Ishikawa (cell line): ENCODE measurements at regions not wholly inside any gene's neighbourhood (a gene's known extent, or its start where the extent isn't known, plus 50 kb on each side); places are given as distances from the start of the nearest gene placed in this dataset.

Experiments used
- CEBPB ChIP-seq: IDR thresholded peaks from 2 replicates; pipeline ENCODE4 v1.6.1; 2012
- CREB1 ChIP-seq: IDR thresholded peaks from 2 replicates; pipeline ENCODE4 v1.6.1; 2012; ENCODE audit warnings: low read depth
- EGR1 ChIP-seq: IDR thresholded peaks from 2 replicates; pipeline ENCODE4 v1.6.1; 2012
- EP300 ChIP-seq: IDR thresholded peaks from 2 replicates; pipeline ENCODE4 v1.6.1; 2012; ENCODE audit warnings: borderline replicate concordance
- FOXM1 ChIP-seq: IDR thresholded peaks from 2 replicates; pipeline ENCODE4 v1.6.1; 2012; ENCODE audit warnings: low read depth, borderline replicate concordance
- NFIC ChIP-seq: IDR thresholded peaks from 2 replicates; pipeline ENCODE4 v1.6.1; 2012
- RAD21 ChIP-seq: IDR thresholded peaks from 2 replicates; pipeline ENCODE4 v1.6.1; 2012; ENCODE audit warnings: low read depth
- TAF1 ChIP-seq: IDR thresholded peaks from 2 replicates; pipeline ENCODE4 v1.6.1; 2012; ENCODE audit warnings: low read depth, mild to moderate bottlenecking
- TCF12 ChIP-seq: IDR thresholded peaks from 2 replicates; pipeline ENCODE4 v1.6.1; 2012; ENCODE audit warnings: low read depth
- TEAD4 ChIP-seq: IDR thresholded peaks from 2 replicates; pipeline ENCODE4 v1.6.1; 2012
- YY1 ChIP-seq: IDR thresholded peaks from 2 replicates; pipeline ENCODE4 v1.6.1; 2012; ENCODE audit warnings: low read depth
- ZBTB7A ChIP-seq: IDR thresholded peaks from 2 replicates; pipeline ENCODE4 v1.6.1; 2012; ENCODE audit warnings: low read depth
- TF ChIP-seq, protein P1 (sequence below): IDR thresholded peaks from 2 replicates; pipeline ENCODE4 v1.6.1; 2012
- TF ChIP-seq, protein P2 (sequence below): IDR thresholded peaks from 2 replicates; pipeline ENCODE4 v1.6.1; 2012
- TF ChIP-seq, protein P3 (sequence below): IDR thresholded peaks from 2 replicates; pipeline ENCODE4 v1.6.1; 2012; ENCODE audit warnings: low read depth, mild to moderate bottlenecking

DNA sequence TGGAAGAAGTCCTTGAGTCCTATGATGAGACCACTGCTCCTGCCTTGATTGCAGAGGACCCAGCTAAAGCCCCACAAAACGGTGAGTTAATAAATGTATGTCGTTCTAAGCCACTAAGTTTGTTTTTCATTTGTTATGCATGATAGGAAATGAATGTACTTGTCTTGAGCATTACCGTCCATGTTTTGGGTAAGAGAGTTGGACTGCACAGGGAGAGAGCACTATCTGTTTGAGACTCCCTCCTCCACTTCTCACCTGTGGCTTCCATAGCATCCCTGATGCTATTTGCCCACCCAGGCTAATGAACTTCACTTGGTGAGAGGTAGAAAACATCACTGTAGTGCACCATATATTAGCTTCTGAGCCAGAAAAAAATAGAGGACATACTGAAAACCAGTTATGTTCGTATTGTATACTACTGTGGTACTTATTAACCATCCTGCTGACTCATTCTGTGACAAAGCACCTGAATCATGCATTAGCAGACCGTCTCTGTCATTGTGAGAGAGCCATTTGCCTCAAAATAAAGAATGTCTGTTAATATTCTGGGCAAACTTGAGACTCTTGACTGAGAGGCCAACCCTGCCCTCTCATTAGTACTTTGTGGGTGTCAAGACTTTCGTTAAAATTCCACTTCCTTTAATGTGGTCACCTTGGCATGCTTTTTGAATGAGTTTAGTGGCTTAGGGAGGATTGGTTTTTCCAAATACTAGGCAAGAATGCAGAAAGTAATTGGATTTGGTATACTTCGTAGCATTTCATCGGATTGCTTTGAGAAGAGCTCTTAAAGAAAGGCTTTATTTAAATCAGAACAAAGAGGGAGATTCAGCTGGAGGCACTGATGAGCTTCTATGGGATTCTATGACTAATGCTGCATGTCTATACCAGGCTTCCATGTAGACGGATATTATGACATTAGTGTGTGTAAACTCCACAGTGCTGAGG is 99.3 kb upstream of the GRPR start:
- TF ChIP-seq TCF12 (no peak), EP300 (no peak), CREB1 (no peak), YY1 (no peak), TEAD4 (no peak), NFIC (no peak), ZBTB7A (no peak), CEBPB (no peak), RAD21 (no peak), EGR1 (no peak), FOXM1 (no peak), TAF1 (no peak)
- TF ChIP-seq, protein P1, sequence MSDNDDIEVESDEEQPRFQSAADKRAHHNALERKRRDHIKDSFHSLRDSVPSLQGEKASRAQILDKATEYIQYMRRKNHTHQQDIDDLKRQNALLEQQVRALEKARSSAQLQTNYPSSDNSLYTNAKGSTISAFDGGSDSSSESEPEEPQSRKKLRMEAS, result no peak
- TF ChIP-seq, protein P2, sequence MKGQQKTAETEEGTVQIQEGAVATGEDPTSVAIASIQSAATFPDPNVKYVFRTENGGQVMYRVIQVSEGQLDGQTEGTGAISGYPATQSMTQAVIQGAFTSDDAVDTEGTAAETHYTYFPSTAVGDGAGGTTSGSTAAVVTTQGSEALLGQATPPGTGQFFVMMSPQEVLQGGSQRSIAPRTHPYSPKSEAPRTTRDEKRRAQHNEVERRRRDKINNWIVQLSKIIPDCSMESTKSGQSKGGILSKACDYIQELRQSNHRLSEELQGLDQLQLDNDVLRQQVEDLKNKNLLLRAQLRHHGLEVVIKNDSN, result no peak
- TF ChIP-seq, protein P3, sequence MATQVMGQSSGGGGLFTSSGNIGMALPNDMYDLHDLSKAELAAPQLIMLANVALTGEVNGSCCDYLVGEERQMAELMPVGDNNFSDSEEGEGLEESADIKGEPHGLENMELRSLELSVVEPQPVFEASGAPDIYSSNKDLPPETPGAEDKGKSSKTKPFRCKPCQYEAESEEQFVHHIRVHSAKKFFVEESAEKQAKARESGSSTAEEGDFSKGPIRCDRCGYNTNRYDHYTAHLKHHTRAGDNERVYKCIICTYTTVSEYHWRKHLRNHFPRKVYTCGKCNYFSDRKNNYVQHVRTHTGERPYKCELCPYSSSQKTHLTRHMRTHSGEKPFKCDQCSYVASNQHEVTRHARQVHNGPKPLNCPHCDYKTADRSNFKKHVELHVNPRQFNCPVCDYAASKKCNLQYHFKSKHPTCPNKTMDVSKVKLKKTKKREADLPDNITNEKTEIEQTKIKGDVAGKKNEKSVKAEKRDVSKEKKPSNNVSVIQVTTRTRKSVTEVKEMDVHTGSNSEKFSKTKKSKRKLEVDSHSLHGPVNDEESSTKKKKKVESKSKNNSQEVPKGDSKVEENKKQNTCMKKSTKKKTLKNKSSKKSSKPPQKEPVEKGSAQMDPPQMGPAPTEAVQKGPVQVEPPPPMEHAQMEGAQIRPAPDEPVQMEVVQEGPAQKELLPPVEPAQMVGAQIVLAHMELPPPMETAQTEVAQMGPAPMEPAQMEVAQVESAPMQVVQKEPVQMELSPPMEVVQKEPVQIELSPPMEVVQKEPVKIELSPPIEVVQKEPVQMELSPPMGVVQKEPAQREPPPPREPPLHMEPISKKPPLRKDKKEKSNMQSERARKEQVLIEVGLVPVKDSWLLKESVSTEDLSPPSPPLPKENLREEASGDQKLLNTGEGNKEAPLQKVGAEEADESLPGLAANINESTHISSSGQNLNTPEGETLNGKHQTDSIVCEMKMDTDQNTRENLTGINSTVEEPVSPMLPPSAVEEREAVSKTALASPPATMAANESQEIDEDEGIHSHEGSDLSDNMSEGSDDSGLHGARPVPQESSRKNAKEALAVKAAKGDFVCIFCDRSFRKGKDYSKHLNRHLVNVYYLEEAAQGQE, result no peak

DNA sequence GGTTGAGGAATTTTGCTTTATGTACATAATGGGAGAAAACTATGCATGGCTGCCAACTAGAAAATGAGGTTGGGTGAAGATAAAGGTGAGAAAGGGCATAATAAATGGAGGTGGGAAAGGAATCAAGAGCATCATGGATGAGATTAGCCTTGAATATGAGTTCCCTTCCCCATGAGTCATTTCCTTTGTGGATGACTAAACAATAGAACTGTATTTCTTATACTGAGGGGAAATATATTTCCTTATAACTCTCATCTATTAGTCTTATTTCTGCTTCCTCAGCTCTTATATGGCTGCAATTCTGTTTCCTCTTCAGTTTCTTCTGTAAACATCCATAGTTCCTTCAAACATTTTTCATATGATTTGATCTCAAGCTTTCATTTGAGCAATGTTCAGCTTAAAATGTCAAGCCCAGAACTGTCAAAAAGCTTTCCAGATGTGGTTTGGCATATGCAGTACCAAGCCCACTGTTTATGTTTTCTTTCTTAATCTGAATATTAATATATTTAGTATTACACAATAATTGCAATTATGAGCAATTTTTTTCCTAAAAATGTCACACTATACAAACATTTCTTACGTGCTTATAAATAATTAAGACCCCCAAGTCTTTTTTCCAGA is 100.7 kb upstream of the GRPR start:
- TF ChIP-seq CEBPB (no peak), TEAD4 (no peak), TAF1 (no peak), EP300 (no peak), ZBTB7A (no peak), YY1 (no peak), FOXM1 (no peak), NFIC (no peak), TCF12 (no peak), RAD21 (no peak), EGR1 (no peak)
- TF ChIP-seq, protein P3, result no peak
- TF ChIP-seq, protein P1, result no peak
- TF ChIP-seq, protein P2, result no peak

DNA sequence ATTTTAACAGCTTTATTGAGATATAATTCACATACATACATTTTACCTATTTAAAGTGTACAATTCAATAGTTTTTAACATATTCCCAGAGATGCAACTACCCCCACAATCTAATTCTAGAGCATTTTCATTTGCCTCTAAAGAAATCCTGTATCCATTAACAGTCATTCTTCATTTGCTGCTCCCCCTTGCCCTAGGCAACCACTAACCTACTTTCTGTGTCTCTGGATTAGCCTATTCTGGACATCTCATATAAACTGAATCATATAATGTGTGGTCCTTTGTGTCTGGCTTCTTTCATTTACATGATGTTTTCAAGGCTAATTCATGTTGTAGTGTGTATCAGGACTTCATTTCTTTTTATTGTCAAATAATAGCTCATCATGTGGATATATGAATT is 105.1 kb upstream of the GRPR start:
- TF ChIP-seq TEAD4 (no peak), RAD21 (no peak), EP300 (no peak), TCF12 (no peak), FOXM1 (no peak), ZBTB7A (no peak), CEBPB (no peak), YY1 (no peak)
- TF ChIP-seq, protein P3, result no peak

DNA sequence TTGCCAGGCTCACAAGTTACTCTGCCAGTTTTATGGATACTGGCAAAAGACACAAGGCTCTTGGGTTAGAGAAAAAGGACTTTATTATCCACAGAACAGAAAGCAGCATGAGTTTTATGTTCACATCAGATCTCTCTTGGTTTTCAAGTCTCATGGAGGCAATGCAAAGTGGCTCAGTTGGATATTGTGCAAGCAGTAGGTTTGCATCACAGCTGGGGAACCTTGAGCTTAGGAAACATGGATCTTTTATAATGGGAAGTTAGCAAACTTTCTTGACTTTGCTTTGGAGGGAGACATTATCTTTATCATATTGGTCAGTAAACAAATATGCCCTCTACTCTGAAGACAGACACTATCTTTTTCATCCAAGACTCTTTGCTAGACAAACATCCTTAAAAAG is 109.2 kb upstream of the GRPR start:
- no peak for TF ChIP-seq TCF12
- TF ChIP-seq, protein P3, result no peak
- TF ChIP-seq ZBTB7A, result no peak
- TF ChIP-seq TEAD4, result no peak
- TF ChIP-seq FOXM1, result no peak
- no peak for TF ChIP-seq TAF1
- no peak for TF ChIP-seq RAD21
- TF ChIP-seq EP300, result no peak
- no peak for TF ChIP-seq EGR1
- TF ChIP-seq CREB1, result no peak
- TF ChIP-seq, protein P1, result no peak
- no peak for TF ChIP-seq NFIC
- TF ChIP-seq YY1, result no peak
- TF ChIP-seq, protein P2, result no peak
- no peak for TF ChIP-seq CEBPB
